Chondrocyte (in vitro differentiated cells): ENCODE measurements at regions not wholly inside any gene's neighbourhood (a gene's known extent, or its start where the extent isn't known, plus 50 kb on each side); places are given as distances from the start of the nearest gene placed in this dataset.

Source experiments
- DNase-seq: peaks from one replicate; pipeline ENCODE4 v3.0.0; 2021; ENCODE audit warnings: mixed read lengths, low spot score
- H3K27ac Mint-ChIP-seq: one replicate; pipeline ENCODE4 v1.8.0; 2021; ENCODE audit warnings: mild to moderate bottlenecking, moderate library complexity, mixed read lengths; ENCODE audit not compliant: unreplicated experiment
- H3K27me3 Mint-ChIP-seq: 2 replicates; pipeline ENCODE4 v1.8.0; 2021; ENCODE audit warnings: low read depth, mixed read lengths
- H3K36me3 Mint-ChIP-seq: 2 replicates; pipeline ENCODE4 v1.8.0; 2021; ENCODE audit warnings: low read depth, mixed read lengths
- H3K4me1 Mint-ChIP-seq: 2 replicates; pipeline ENCODE4 v1.8.0; 2021; ENCODE audit warnings: low read depth, mild to moderate bottlenecking, mixed read lengths
- H3K4me3 Mint-ChIP-seq: one replicate; pipeline ENCODE4 v1.8.0; 2021; ENCODE audit warnings: mild to moderate bottlenecking, moderate library complexity, mixed read lengths; ENCODE audit not compliant: unreplicated experiment
- H3K9me3 Mint-ChIP-seq: 2 replicates; pipeline ENCODE4 v1.8.0; 2021; ENCODE audit warnings: low read depth, mixed read lengths
- CTCF ChIP-seq: fragments of 200-600 bp; sonication (generic); IDR thresholded peaks from 2 replicates; pipeline ENCODE4 v1.5.0; 2021; ENCODE audit warnings: antibody characterized with exemption, mild to moderate bottlenecking, moderate library complexity

- H3K36me3 Mint-ChIP-seq = no peaks in the 10 kb centered on the region
- H3K27me3 Mint-ChIP-seq = peaks cover 3% of the 10 kb centered on the region
- H3K4me1 Mint-ChIP-seq = no peaks in the 10 kb centered on the region
- DNase-seq = no peak
- H3K27ac Mint-ChIP-seq = no peak overlapping the region
- no peak overlapping the region for H3K4me3 Mint-ChIP-seq
- H3K9me3 Mint-ChIP-seq = no peaks in the 10 kb centered on the region
- no peak for TF ChIP-seq CTCF
These were observed 1099.2 kb downstream of the FAM181B start for GRCh38 chr11:81634483-81634882.

- peaks cover 5% of the 10 kb centered on the region for H3K9me3 Mint-ChIP-seq
These were observed 1131.2 kb downstream of the FAM181B start for GRCh38 chr11:81602508-81602907.

GRCh38 chr11:81596704-81597103, 1137.0 kb downstream of the FAM181B start:
- Mint-ChIP-seq H3K4me3 (no peak overlapping the region), H3K4me1 (no peaks in the 10 kb centered on the region), H3K9me3 (peaks cover 5% of the 10 kb centered on the region), H3K27ac (no peak overlapping the region), H3K36me3 (no peaks in the 10 kb centered on the region), H3K27me3 (peaks cover 1% of the 10 kb centered on the region)
- TF ChIP-seq CTCF = no peak
- DNase-seq = no peak

More at GRCh38 chr11:81602508-81602907, 1131.2 kb downstream of the FAM181B start:
- no peak for TF ChIP-seq CTCF
- no peak overlapping the region for H3K27ac Mint-ChIP-seq
- H3K27me3 Mint-ChIP-seq = peaks cover 2% of the 10 kb centered on the region
- no peaks in the 10 kb centered on the region for H3K4me1 Mint-ChIP-seq
- no peaks in the 10 kb centered on the region for H3K36me3 Mint-ChIP-seq
- no peak overlapping the region for H3K4me3 Mint-ChIP-seq
- DNase-seq = no peak

- peaks cover 4% of the 10 kb centered on the region for H3K27me3 Mint-ChIP-seq
- H3K36me3 Mint-ChIP-seq = no peaks in the 10 kb centered on the region
- no peaks in the 10 kb centered on the region for H3K9me3 Mint-ChIP-seq
- no peak overlapping the region for H3K27ac Mint-ChIP-seq
- H3K4me1 Mint-ChIP-seq = no peaks in the 10 kb centered on the region
- no peak overlapping the region for H3K4me3 Mint-ChIP-seq
- TF ChIP-seq CTCF = no peak
- no peak for DNase-seq
These were observed 1148.2 kb downstream of the FAM181B start for GRCh38 chr11:81585390-81585933.

- Mint-ChIP-seq H3K4me1 (no peaks in the 10 kb centered on the region), H3K36me3 (no peaks in the 10 kb centered on the region), H3K4me3 (no peak overlapping the region), H3K27ac (no peak overlapping the region), H3K27me3 (peaks cover 6% of the 10 kb centered on the region), H3K9me3 (no peaks in the 10 kb centered on the region)
- DNase-seq = no peak
- TF ChIP-seq CTCF = no peak
These were observed 1154.3 kb downstream of the FAM181B start for GRCh38 chr11:81579339-81579738.
